Mammary epithelial cell (primary cell): ENCODE measurements at regions not wholly inside any gene's neighbourhood (a gene's known extent, or its start where the extent isn't known, plus 50 kb on each side); places are given as distances from the start of the nearest gene placed in this dataset.

ENCODE experiments used
- EZH2 ChIP-seq: IDR thresholded peaks from 2 replicates; pipeline ENCODE4 v1.6.1; 2012; ENCODE audit warnings: low read length, inconsistent platforms, borderline replicate concordance
- TF ChIP-seq, protein P1 (sequence below), 2 donors: IDR thresholded peaks in 1 of 2; conservative IDR thresholded peaks in 1 of 2; 2 replicates each; pipeline ENCODE4 v1.5.1; 2011 to 2012; ENCODE audit warnings: inconsistent platforms in 2 of 2, low read length in 2 of 2, mild to moderate bottlenecking in 2 of 2, control low read depth in 1 of 2, low read depth in 1 of 2; ENCODE audit not compliant: insufficient read depth in 1 of 2; ENCODE audit errors: extremely low read depth in 1 of 2

DNA sequence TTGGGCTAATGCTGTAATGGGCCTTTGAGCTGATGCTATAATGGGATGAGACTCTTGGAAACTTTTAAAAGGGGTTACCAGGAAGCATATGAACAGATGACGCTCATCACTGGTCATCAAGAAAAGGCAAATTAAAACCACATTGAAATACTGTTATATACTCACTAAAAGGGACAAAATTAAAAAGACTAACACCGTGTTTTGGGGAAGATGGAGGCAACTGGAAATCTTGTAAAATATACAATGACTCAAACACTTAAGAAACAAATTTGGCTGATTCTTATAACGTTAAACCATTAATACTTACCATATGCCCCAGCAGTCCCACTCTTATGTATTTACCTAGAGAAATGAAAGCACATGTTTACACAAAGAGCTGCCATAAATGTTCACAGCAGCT, 207.2 kb upstream of the GPRIN3 start:
- TF ChIP-seq, protein P1, sequence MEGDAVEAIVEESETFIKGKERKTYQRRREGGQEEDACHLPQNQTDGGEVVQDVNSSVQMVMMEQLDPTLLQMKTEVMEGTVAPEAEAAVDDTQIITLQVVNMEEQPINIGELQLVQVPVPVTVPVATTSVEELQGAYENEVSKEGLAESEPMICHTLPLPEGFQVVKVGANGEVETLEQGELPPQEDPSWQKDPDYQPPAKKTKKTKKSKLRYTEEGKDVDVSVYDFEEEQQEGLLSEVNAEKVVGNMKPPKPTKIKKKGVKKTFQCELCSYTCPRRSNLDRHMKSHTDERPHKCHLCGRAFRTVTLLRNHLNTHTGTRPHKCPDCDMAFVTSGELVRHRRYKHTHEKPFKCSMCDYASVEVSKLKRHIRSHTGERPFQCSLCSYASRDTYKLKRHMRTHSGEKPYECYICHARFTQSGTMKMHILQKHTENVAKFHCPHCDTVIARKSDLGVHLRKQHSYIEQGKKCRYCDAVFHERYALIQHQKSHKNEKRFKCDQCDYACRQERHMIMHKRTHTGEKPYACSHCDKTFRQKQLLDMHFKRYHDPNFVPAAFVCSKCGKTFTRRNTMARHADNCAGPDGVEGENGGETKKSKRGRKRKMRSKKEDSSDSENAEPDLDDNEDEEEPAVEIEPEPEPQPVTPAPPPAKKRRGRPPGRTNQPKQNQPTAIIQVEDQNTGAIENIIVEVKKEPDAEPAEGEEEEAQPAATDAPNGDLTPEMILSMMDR (conservative IDR thresholded peaks at IDR 0.05 in 1 of 2, IDR thresholded peaks at IDR 0.05 in 1 of 2; ENCODE audit: extremely low read depth in 1 of 2, insufficient read depth in 1 of 2, low read depth in 1 of 2, low read length in 2 of 2) = no peak
- TF ChIP-seq EZH2 = no peak
